ENCODE measurements at regions not wholly inside any gene's neighbourhood (a gene's known extent, or its start where the extent isn't known, plus 50 kb on each side); places are given as distances from the start of the nearest gene placed in this dataset.
"Not testable (repeated sequence)": the region's sequence is repeated elsewhere in the genome, so short reads cannot be mapped to it uniquely, and the experiment has no call there.

DNA sequence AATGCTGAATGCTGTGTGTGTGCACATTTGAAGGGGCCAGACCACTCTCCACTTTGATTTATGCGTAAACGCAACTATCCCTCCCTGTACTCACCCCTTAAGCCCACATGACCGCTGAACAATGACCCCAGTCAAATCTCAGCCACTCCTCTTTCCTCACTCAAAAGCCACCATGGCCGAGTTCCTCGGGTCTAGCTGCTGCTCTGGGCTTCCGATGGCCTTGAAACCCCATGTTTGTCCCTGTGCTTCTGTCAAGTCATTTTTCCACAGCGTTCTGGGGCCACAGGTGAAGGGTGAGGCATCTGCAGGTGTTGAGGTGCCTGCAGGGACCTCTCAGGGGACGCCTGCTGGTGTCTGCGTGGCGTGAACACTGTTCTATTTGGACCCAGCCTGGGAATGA is 74.3 kb upstream of the TMEM18 start:
- DNase-seq (ENCODE audit: low read depth) = no peak

DNA sequence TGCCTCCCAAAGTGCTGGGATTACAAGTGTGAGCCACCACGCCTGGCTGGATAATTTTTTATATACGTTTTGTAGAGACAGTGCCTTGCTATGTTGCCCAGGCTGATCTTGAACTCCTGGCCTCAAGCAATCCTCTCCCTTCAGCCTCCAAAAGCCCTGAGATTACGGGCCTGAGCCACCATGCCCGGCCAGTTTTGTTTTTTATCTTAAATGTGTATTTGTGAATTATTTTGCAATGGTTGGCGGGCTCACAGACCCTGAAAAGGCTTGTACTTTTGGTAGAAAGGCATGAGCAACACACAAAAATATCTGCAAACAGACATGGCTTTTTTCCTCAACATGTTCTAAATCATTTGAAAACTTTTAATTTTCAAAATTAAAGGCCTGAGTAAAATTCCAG is 73.4 kb upstream of the TMEM18 start:
- DNase-seq (ENCODE audit: low read depth) = no peak

DNA sequence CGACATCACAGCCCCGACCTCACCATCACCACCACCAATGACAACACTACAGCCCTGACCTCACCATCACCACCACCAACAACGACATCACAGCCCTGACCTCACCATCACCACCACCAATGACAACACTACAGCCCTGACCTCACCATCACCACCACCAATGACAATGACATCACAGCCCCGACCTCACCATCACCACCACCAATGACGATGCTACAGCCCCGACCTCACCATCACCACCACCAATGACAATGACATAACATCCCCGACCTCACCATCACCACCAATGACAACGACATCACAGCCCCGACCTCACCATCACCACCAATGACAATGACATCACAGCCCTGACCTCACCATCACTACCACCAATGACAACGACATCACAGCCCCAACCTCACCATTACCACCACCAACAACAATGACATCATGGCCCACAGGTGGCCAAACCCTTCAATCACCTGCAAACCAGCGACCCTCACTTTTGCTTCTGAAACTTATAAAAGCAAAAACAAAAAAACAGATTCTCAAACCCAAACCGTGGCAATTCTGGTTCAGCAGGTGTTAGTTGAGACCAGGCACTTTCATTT is 70.7 kb upstream of the TMEM18 start:
- DNase-seq (ENCODE audit: low read depth) = no peak

DNA sequence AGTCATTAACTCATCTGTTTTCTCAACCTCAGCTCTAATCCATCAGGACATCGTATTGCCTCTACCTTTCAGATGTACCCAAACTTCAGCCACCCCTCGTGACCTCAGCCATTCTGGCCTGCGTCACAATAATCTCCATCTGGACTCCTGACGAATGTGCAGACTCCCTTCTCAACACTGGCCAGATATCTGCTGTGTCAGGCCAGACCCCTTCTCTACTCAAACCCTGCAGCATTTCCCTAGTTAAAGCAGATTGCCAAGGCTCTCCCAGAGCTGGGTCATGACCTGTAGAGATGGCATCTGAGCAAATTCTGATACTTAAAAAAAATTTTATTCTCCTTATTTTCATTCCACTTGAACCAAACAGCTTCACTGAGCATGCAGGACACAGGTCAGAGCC is 69.5 kb upstream of the TMEM18 start:
- DNase-seq (ENCODE audit: low read depth) = no peak

DNA sequence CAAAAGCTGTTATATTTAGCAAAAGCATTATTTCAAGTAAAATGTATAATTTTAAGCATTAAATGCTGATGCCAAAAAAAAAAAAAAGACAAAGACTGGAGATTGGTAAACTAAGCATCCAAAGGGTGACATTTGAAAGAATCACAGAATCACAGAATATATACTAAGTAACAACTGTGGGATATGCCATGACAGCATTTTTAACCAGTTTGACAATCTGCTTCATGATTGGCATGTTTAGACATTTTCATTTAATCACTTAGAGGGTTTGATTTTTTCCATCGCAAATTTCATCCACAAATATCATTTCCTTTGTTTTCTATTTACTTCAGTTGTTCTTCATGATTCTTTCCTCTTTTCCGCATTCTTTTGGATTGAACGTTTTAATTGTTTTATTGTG is 66.9 kb upstream of the TMEM18 start:
- no peak for DNase-seq (ENCODE audit: low read depth)

DNA sequence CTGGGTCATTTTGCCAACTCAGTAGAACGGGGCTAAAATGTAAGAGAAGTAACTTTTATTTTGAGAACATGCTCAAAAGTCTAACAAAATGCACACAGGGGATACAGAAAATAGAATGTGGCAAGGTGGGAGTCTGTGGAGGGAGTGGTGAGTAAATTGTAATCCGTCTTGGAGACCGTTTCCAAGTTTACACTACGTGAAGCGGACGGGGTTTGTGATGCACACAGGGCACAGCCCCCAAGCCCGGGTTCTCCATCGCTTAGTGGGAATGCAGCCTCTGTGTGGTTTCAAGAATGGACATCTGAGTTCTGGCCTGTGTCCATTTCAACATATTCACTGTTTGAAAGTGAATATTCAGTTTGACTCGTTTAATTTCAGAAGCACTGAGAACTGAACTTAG is 65.0 kb upstream of the TMEM18 start:
- no peak for DNase-seq (ENCODE audit: low read depth)

DNA sequence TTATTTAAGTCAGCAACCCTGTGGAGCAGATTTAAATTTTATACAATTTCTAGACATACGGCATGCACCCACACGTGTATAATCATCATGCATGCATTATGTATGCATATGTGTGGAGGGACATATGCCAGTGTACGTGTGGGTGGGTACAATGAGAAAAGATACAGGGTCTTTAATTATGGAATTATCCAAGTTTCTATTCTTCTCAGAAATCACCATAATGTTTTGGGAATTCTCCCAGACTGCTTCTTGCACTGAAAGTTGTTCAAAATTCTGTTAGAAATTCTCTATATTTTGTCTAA is 63.9 kb upstream of the TMEM18 start:
- no peak for DNase-seq (ENCODE audit: low read depth)

DNA sequence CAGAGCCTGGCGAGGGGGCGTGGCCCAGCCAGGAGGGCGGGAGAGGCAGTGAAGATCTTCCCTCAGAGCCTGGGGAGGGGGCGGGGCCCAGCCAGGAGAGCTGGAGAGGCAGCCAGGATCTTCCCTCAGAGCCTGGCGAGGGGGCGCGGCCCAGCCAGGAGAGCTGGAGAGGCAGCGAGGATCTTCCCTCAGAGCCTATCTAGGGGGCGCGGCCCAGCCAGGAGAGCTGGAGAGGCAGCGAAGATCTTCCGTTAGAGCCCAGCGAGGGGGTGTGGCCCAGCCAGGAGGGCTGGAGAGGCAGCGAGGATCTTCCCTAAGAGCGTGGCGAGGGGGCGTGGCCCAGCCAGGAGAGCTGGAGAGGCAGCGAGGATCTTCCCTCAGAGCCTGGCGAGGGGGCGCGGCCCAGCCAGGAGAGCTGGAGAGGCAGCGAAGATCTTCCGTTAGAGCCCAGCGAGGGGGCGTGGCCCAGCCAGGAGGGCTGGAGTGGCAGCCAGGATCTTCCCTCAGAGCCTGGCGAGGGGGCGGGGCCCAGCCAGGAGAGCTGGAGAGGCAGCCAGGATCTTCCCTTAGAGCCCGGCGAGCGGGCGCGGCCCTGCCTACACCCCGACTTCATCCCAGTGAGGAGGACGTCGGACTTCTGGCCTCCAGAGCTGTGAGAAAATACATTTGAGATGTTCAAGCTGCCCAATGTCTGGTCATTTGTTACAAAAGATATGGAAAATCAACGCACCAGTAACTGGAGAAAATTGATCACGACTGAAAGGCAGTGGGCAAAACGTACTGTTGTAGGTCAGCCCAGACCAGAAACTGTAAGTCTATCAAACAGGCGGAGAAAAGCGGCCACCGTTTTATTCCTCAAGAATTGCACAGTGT is 63.4 kb upstream of the TMEM18 start:
- DNase-seq (ENCODE audit: low read depth) = peak; percentile 20

DNA sequence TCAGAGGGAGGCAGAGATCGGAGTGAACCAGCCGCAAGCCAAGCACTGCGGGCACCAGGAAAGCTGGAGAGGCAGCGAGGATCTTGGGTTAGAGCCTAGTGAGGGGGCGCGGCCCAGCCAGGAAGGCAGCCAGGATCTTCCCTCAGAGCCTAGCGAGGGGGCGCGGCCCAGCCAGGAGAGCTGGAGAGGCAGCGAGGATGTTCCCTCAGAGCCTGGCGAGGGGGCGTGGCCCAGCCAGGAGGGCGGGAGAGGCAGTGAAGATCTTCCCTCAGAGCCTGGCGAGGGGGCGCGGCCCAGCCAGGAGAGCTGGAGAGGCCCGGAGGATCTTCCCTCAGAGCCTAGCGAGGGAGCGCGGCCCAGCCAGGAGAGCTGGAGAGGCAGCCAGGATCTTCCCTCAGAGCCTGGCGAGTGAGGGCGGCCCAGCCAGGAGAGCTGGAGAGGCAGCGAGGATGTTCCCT is 62.7 kb upstream of the TMEM18 start:
- not testable (repeated sequence) for DNase-seq (ENCODE audit: low read depth)

DNA sequence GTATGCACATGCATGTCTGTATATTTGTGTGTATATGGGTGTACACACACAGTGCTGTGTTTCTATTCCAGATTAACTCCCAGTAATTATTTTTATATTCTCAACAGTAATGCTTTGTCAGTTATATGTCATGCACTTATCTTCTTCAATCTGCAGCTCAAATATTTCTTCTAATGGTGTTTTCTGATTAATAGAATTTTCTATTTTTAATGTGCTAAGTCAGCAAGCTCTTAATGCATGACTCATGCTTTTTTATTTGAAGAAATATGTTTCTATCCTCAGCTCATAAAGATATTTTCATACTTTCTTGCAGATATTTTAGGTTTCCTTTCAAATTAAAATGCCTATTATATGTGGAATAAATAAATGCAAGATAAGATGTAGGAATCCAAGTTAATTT is 59.7 kb upstream of the TMEM18 start:
- no peak for DNase-seq (ENCODE audit: low read depth)

DNA sequence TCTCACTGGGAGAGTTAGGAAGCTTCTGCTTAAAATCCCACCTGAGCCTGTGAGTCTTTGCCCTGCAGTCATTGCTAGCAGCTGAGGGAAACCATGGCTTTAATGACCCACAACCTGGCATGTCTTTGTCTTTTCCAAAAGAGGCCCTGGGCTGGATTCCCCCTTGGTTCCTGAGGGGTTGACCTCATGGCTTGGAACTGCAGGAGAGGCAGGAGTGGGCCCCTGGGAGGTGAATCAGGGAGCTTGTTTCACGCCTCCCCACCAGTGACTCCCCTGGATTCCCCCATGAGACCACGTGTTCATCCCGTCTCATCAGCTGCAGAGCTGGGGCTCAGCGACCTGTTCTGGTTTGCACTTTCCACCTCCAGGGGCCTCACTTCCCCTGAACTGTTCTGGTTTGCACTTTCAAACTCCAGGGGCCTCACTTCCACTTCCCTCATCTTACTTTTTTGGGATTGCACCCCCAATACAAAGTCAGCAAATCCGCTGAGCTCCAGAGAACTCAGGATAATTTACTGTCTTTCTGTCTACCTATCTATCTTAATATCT is 58.5 kb upstream of the TMEM18 start:
- no peak for DNase-seq (ENCODE audit: low read depth)

DNA sequence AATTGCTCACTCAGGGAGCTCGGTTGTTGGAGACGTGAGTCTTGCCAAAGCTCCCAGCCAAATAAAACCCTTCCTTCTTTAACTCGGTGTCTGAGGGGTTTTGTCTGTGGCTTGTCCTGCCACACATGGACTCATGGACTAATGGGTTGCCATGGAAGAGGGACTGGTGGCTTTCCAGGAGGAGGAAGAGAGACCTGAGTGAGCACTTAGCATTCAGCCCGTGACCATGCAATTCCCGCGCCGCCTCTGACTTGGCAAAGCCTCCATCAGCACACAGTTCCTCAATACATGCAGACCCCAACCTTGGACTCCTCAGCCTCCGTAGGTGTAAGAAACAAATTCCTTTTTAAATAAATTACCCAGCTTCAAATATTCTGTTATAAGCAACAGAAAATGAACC is 57.3 kb upstream of the TMEM18 start:
- no peak for DNase-seq (ENCODE audit: low read depth)

DNA sequence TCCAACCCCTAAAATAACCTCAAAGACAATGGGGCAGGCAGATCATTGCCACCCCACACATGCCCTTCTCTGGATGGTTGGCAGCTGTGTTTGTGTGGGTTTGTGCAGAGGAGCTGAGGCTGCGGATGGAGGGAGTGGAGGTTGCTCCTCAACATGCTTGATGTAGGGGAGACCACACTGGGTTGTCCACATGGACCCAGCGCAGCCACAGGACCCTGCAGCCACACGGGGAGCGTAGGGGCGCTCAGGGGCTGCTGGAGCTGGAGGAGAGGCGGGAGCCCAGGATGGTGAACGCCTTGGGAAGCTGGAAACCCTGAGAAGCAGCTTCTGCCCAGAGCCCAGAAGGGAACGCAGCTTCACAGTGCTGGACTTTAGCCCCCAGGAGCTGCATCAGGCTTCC is 56.3 kb upstream of the TMEM18 start:
- DNase-seq (ENCODE audit: low read depth) = no peak

DNA sequence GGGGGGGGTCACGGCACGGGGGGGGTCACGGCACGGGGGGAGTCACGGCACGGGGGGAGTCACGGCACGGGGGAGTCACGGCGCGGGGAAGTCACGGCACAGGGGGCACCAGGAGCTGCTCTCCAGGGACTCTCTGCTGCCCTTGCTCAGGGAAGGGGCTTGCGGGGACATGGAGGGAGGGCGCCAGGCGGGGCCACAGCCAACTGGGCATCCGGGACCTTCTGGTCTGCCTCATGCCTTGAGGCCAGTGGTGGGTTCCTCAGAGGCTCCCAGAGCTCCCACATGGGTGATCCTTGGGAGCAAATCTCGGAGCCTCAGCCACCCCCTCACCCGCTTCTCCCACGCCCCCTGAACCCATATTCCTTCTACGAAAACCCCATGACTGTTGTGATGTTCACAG is 55.8 kb upstream of the TMEM18 start:
- DNase-seq (ENCODE audit: low read depth) = no peak

DNA sequence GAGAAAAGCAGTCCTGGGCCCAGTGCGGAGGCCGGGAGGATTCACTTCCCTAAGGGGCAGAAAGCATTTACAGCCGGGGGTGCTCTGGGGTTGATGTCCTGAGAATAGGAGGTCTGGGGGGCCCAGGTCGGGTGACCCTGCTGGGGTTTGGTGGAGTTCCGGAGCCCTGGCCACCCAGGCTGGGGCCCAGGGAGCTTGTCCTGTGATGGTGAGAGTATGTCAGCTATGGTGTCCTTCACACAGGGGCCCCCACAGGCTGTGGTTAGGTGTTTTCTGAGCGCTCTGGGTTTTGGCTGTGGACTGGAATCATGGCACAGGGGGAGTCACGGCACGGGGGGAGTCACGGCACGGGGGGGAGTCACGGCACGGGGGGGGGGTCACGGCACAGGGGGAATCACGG is 54.5 kb upstream of the TMEM18 start:
- DNase-seq (ENCODE audit: low read depth) = no peak

DNA sequence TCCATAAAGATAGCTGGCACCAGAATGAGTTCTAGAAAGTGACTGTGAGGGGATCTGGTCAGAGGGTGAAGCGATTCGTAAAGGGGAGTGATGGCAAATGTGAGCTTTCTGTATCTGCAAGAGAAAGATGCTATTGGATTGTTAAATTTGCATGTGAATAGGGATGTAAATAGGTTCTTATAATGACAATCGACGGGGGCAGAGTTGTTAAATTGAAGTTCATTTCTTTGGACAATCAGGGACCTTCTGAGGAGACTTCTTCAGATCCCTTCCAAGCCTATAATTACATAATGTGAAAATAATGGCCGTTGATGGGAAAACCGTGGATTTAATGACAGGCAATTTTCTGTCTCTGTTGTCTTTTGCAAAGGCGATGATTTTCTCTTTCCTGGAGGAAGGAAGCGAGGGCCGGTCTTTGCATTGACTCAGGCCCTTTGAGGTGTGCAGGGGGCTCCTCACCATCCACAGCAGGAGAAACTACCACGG is 52.2 kb upstream of the TMEM18 start:
- DNase-seq (ENCODE audit: low read depth) = no peak

DNA sequence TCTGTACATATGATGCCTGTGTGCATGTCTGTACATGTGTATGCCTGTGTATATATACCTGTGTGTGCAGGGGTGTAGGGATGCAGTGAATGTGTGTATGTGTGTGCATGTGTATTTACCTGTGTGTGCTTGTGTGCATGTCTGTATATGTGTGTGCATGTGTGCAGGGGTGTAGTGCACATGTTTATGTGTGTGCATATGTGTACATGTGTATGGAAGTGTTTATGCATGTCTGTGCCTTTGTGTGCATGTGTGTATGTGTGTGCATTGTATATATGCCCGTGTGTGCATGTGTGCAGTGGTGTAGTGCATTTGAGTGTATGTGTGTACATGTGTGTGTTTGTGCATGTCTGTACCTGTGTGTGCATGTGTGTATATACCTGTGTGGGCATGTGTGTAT is 51.0 kb upstream of the TMEM18 start:
- DNase-seq (ENCODE audit: low read depth) = no peak

DNA sequence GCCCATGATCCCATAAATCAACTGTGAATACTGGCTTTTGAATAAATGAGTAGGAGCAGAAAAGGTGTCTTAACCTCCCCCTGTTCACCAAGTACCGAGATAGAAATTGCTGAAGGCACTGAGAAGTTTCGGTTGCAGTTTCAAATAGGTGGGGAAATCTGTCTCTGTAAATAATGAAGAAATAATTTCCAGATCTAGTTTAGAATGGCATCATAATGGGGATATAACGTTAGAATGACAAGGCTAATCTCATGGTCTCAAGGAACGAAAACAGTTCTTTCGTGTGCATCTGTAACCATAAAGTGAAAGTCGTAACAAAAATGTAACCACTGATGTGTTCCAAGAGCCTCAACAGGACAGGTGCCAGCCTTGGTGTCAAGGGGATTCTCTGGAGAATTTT is 49.9 kb upstream of the TMEM18 start:
- no peak for DNase-seq (ENCODE audit: low read depth)
